ENCODE measurements at regions not wholly inside any gene's neighbourhood (a gene's known extent, or its start where the extent isn't known, plus 50 kb on each side); places are given as distances from the start of the nearest gene placed in this dataset.
"Not testable (repeated sequence)": the region's sequence is repeated elsewhere in the genome, so short reads cannot be mapped to it uniquely, and the experiment has no call there.

- H3K9ac ChIP-seq (ENCODE audit: extremely low read depth, low read length, poor library complexity, severe bottlenecking), result no peak overlapping the region
- no peak for TF ChIP-seq CTCF (conservative IDR thresholded peaks at IDR 0.05)
- DNase-seq, result peak; percentile 83
- no peaks in the 10 kb centered on the region for H3K36me3 ChIP-seq (ENCODE audit: control insufficient read depth, insufficient read depth, low read length)
- H3K27me3 ChIP-seq (ENCODE audit: control insufficient read depth, insufficient read depth, low read length, poor library complexity, severe bottlenecking), result no peaks in the 10 kb centered on the region
- H3K4me1 Mint-ChIP-seq, result peaks cover 10% of the 10 kb centered on the region
- H3K9me3 ChIP-seq (ENCODE audit: control insufficient read depth, low read length), result no peaks in the 10 kb centered on the region
- WGBS, 2 experiments (ENCODE audit: insufficient coverage in 1 of 2, insufficient read length in 1 of 2), result 42 to 51% methylated on average over 8 to 10 of the region's 10 CpGs
- H3K36me3 Mint-ChIP-seq (ENCODE audit: low read depth), result no peaks in the 10 kb centered on the region
- H3K9me3 Mint-ChIP-seq, result no peaks in the 10 kb centered on the region
- no peaks in the 10 kb centered on the region for H3K4me1 ChIP-seq (ENCODE audit: control insufficient read depth, insufficient read depth, low read length)
- H3K4me3 ChIP-seq (ENCODE audit: low read length), result no peak overlapping the region
- H3K27ac ChIP-seq (ENCODE audit: low read depth, low read length), result no peak overlapping the region
- H3K27me3 Mint-ChIP-seq (ENCODE audit: insufficient read depth), result peaks cover 52% of the 10 kb centered on the region
- H3K4me3 Mint-ChIP-seq, result no peak overlapping the region
- no peak overlapping the region for H3K27ac Mint-ChIP-seq
These were observed 147.0 kb downstream of the CDH26 start for GRCh38 chr20:60104993-60105803.

- not testable (repeated sequence) for H3K27ac Mint-ChIP-seq; H3K9me3 Mint-ChIP-seq; H3K9ac ChIP-seq (ENCODE audit: extremely low read depth, low read length, poor library complexity, severe bottlenecking); H3K36me3 Mint-ChIP-seq (ENCODE audit: low read depth); H3K27ac ChIP-seq (ENCODE audit: low read depth, low read length); H3K36me3 ChIP-seq (ENCODE audit: control insufficient read depth, insufficient read depth, low read length); H3K27me3 ChIP-seq (ENCODE audit: control insufficient read depth, insufficient read depth, low read length, poor library complexity, severe bottlenecking); H3K4me3 ChIP-seq (ENCODE audit: low read length); H3K4me1 Mint-ChIP-seq; H3K4me1 ChIP-seq (ENCODE audit: control insufficient read depth, insufficient read depth, low read length); H3K9me3 ChIP-seq (ENCODE audit: control insufficient read depth, low read length); H3K4me3 Mint-ChIP-seq; DNase-seq
- peaks cover 52% of the 10 kb centered on the region for H3K27me3 Mint-ChIP-seq (ENCODE audit: insufficient read depth)
- 78 to 83% methylated on average over 8 of the region's 8 CpGs for WGBS, 2 experiments (ENCODE audit: insufficient coverage in 1 of 2, insufficient read length in 1 of 2)
These were observed 148.0 kb downstream of the CDH26 start for GRCh38 chr20:60106186-60106585.

- Histone ChIP-seq H3K4me3 (ENCODE audit: low read length) (no peak overlapping the region), H3K27ac (ENCODE audit: low read depth, low read length) (no peak overlapping the region), H3K9me3 (ENCODE audit: control insufficient read depth, low read length) (no peaks in the 10 kb centered on the region), H3K9ac (ENCODE audit: extremely low read depth, low read length, poor library complexity, severe bottlenecking) (no peak overlapping the region), H3K4me1 (ENCODE audit: control insufficient read depth, insufficient read depth, low read length) (no peaks in the 10 kb centered on the region), H3K27me3 (ENCODE audit: control insufficient read depth, insufficient read depth, low read length, poor library complexity, severe bottlenecking) (no peaks in the 10 kb centered on the region), H3K36me3 (ENCODE audit: control insufficient read depth, insufficient read depth, low read length) (no peaks in the 10 kb centered on the region)
- WGBS, 2 experiments (ENCODE audit: insufficient coverage in 1 of 2, insufficient read length in 1 of 2), result 85 to 90% methylated on average over 7 to 10 of the region's 10 CpGs
- Mint-ChIP-seq H3K27me3 (ENCODE audit: insufficient read depth) (peaks cover 41% of the 10 kb centered on the region), H3K9me3 (no peaks in the 10 kb centered on the region), H3K27ac (no peak overlapping the region), H3K4me1 (peaks cover 12% of the 10 kb centered on the region), H3K4me3 (no peak overlapping the region), H3K36me3 (ENCODE audit: low read depth) (no peaks in the 10 kb centered on the region)
- no peak for DNase-seq
- TF ChIP-seq CTCF (conservative IDR thresholded peaks at IDR 0.05), result no peak
These were observed 149.6 kb downstream of the CDH26 start for GRCh38 chr20:60107621-60108390.

All from endodermal cell (in vitro differentiated cells).